DND-41 (cell line): ENCODE measurements at regions not wholly inside any gene's neighbourhood (a gene's known extent, or its start where the extent isn't known, plus 50 kb on each side); places are given as distances from the start of the nearest gene placed in this dataset.

Source experiments
- EZH2 ChIP-seq: IDR thresholded peaks from 3 replicates; pipeline ENCODE4 v1.6.1; 2012; ENCODE audit warnings: borderline replicate concordance, low read depth, mild to moderate bottlenecking, moderate library complexity, low read length, inconsistent platforms; ENCODE audit not compliant: severe bottlenecking
- TF ChIP-seq, protein P1 (sequence below): IDR thresholded peaks from 2 replicates; pipeline ENCODE4 v1.5.1; 2012; ENCODE audit warnings: borderline replicate concordance, low read length, moderate library complexity, mild to moderate bottlenecking; ENCODE audit not compliant: poor library complexity, severe bottlenecking; ENCODE audit errors: extremely low read depth

DNA sequence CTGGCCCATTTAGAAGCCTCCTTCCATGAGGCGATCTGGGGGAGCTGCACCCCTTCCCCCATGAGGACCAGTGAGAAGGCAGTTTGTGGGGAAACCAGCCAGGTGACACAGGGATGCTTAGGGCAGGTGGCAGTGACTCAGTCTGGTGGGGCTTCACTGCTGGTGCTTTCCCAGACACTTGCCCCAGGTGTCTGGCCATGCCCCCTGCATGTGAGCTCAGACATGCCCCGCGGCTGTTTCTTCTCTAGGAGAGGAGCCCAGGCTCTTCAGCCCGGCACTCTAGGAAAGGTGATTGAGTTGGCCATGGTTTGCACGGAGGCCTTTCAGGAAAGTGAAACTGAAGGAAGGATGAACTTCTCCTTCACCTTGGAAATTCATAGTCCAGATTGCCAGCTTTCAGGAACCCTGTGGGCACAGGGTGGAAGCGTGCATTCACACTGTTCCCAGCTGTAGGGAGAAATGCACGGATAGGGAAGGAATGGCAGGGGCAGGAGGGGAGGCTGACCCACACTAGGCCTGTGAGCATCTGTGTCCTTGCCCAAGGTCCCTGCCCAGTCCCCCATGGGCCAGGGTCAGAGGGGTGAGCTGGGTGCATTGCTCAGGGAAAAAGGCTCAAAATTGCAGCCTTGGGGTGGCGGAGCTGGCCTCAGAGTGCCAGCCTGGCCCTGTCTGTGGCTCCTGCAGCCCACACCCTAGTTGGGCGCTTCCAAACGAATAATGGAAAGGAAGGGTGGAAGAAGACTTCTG lies 359.1 kb downstream of the GLRX3 start:
- TF ChIP-seq EZH2 = no peak
- TF ChIP-seq, protein P1, sequence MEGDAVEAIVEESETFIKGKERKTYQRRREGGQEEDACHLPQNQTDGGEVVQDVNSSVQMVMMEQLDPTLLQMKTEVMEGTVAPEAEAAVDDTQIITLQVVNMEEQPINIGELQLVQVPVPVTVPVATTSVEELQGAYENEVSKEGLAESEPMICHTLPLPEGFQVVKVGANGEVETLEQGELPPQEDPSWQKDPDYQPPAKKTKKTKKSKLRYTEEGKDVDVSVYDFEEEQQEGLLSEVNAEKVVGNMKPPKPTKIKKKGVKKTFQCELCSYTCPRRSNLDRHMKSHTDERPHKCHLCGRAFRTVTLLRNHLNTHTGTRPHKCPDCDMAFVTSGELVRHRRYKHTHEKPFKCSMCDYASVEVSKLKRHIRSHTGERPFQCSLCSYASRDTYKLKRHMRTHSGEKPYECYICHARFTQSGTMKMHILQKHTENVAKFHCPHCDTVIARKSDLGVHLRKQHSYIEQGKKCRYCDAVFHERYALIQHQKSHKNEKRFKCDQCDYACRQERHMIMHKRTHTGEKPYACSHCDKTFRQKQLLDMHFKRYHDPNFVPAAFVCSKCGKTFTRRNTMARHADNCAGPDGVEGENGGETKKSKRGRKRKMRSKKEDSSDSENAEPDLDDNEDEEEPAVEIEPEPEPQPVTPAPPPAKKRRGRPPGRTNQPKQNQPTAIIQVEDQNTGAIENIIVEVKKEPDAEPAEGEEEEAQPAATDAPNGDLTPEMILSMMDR = no peak
